Nephron progenitor cell (in vitro differentiated cells): ENCODE measurements at regions not wholly inside any gene's neighbourhood (a gene's known extent, or its start where the extent isn't known, plus 50 kb on each side); places are given as distances from the start of the nearest gene placed in this dataset.
"Not testable (repeated sequence)": the region's sequence is repeated elsewhere in the genome, so short reads cannot be mapped to it uniquely, and the experiment has no call there.

ENCODE experiments used
- DNase-seq: peaks from one replicate; pipeline ENCODE4 v3.0.0; 2021
- H3K27ac Mint-ChIP-seq: 2 replicates; pipeline ENCODE4 v1.8.0; 2021; ENCODE audit warnings: mild to moderate bottlenecking, moderate library complexity, mixed read lengths
- H3K27me3 Mint-ChIP-seq: 2 replicates; pipeline ENCODE4 v1.8.0; 2021; ENCODE audit warnings: mild to moderate bottlenecking, low read depth, mixed read lengths; ENCODE audit not compliant: poor library complexity
- H3K36me3 Mint-ChIP-seq: 2 replicates; pipeline ENCODE4 v1.8.0; 2021; ENCODE audit warnings: low read depth, mixed read lengths
- H3K4me1 Mint-ChIP-seq: 2 replicates; pipeline ENCODE4 v1.8.0; 2021; ENCODE audit warnings: mixed read lengths
- H3K4me3 Mint-ChIP-seq: 2 replicates; pipeline ENCODE4 v1.8.0; 2021; ENCODE audit warnings: mild to moderate bottlenecking, moderate library complexity, mixed read lengths
- H3K9me3 Mint-ChIP-seq: 2 replicates; pipeline ENCODE4 v1.8.0; 2021; ENCODE audit warnings: mild to moderate bottlenecking, moderate library complexity, mixed read lengths
- CTCF ChIP-seq: fragments of 200-600 bp; sonication (generic); IDR thresholded peaks from 2 replicates; pipeline ENCODE4 v1.5.0; 2021; ENCODE audit warnings: antibody characterized with exemption

- no peak for TF ChIP-seq CTCF
- no peak for DNase-seq
- no peaks in the 10 kb centered on the region for H3K27me3 Mint-ChIP-seq
- no peak overlapping the region for H3K27ac Mint-ChIP-seq
- H3K4me3 Mint-ChIP-seq, result no peak overlapping the region
- H3K36me3 Mint-ChIP-seq, result no peaks in the 10 kb centered on the region
- H3K4me1 Mint-ChIP-seq, result no peaks in the 10 kb centered on the region
- no peaks in the 10 kb centered on the region for H3K9me3 Mint-ChIP-seq
Observed at GRCh38 chrX:74061879-74062278, 209.4 kb upstream of the XIST start.

GRCh38 chrX:74049126-74049525, 196.6 kb upstream of the XIST start:
- Mint-ChIP-seq H3K27ac (no peak overlapping the region), H3K27me3 (peaks cover 2% of the 10 kb centered on the region), H3K36me3 (peaks cover 29% of the 10 kb centered on the region), H3K4me1 (no peaks in the 10 kb centered on the region), H3K9me3 (peaks cover 39% of the 10 kb centered on the region), H3K4me3 (no peak overlapping the region)
- no peak for DNase-seq
- TF ChIP-seq CTCF, result no peak

- Mint-ChIP-seq H3K36me3 (peaks cover 44% of the 10 kb centered on the region), H3K9me3 (peaks cover 63% of the 10 kb centered on the region)
- H3K4me1 Mint-ChIP-seq, H3K27me3 Mint-ChIP-seq, DNase-seq, H3K27ac Mint-ChIP-seq, H3K4me3 Mint-ChIP-seq: not testable (repeated sequence)
Observed at GRCh38 chrX:74034066-74034465, 181.6 kb upstream of the XIST start.

- not testable (repeated sequence) for H3K4me1 Mint-ChIP-seq, H3K27me3 Mint-ChIP-seq, DNase-seq, H3K27ac Mint-ChIP-seq, H3K4me3 Mint-ChIP-seq
- Mint-ChIP-seq H3K9me3 (peaks cover 57% of the 10 kb centered on the region), H3K36me3 (peaks cover 43% of the 10 kb centered on the region)
Observed at GRCh38 chrX:74031527-74031926, 179.0 kb upstream of the XIST start.

- peaks cover 53% of the 10 kb centered on the region for H3K9me3 Mint-ChIP-seq
- not testable (repeated sequence) for H3K4me3 Mint-ChIP-seq, H3K27ac Mint-ChIP-seq, H3K4me1 Mint-ChIP-seq, DNase-seq, H3K27me3 Mint-ChIP-seq
- H3K36me3 Mint-ChIP-seq, result peaks cover 45% of the 10 kb centered on the region
Observed at GRCh38 chrX:74030766-74031165, 178.3 kb upstream of the XIST start.

- Mint-ChIP-seq H3K36me3 (peaks cover 78% of the 10 kb centered on the region), H3K9me3 (peaks cover 65% of the 10 kb centered on the region)
- not testable (repeated sequence) for H3K4me3 Mint-ChIP-seq, H3K4me1 Mint-ChIP-seq, H3K27me3 Mint-ChIP-seq, H3K27ac Mint-ChIP-seq, DNase-seq
Observed at GRCh38 chrX:74025145-74025544, 172.6 kb upstream of the XIST start.

GRCh38 chrX:74023203-74023602, 170.7 kb upstream of the XIST start:
- DNase-seq, result no peak
- H3K4me1 Mint-ChIP-seq, result no peaks in the 10 kb centered on the region
- H3K36me3 Mint-ChIP-seq, result peaks cover 81% of the 10 kb centered on the region
- no peak overlapping the region for H3K27ac Mint-ChIP-seq
- no peak for TF ChIP-seq CTCF
- H3K9me3 Mint-ChIP-seq, result peaks cover 76% of the 10 kb centered on the region
- no peaks in the 10 kb centered on the region for H3K27me3 Mint-ChIP-seq
- H3K4me3 Mint-ChIP-seq, result no peak overlapping the region

- peaks cover 95% of the 10 kb centered on the region for H3K36me3 Mint-ChIP-seq
- no peak overlapping the region for H3K27ac Mint-ChIP-seq
- H3K4me3 Mint-ChIP-seq, result no peak overlapping the region
- no peak for TF ChIP-seq CTCF
- H3K4me1 Mint-ChIP-seq, result no peaks in the 10 kb centered on the region
- peaks cover 5% of the 10 kb centered on the region for H3K27me3 Mint-ChIP-seq
- peaks cover 81% of the 10 kb centered on the region for H3K9me3 Mint-ChIP-seq
- no peak for DNase-seq
Observed at GRCh38 chrX:74018253-74018652, 165.7 kb upstream of the XIST start.
